ENCODE measurements at regions not wholly inside any gene's neighbourhood (a gene's known extent, or its start where the extent isn't known, plus 50 kb on each side); places are given as distances from the start of the nearest gene placed in this dataset.

GRCh38 chr6:21984135-21984534 is 312.7 kb downstream of the PRL start:
- H2BK5ac ChIP-seq (ENCODE audit: insufficient read length, low read length), result no peak overlapping the region
- 0 out of 2 replicates have a peak, but pooled peaks cover 3% of the 10 kb centered on the region for H3K4me1 ChIP-seq (ENCODE audit: insufficient read depth, low read length)
- H2BK20ac ChIP-seq (ENCODE audit: low read depth, low read length, poor library complexity, severe bottlenecking), result no peak overlapping the region
- H3K23ac ChIP-seq (ENCODE audit: insufficient read length, low read depth, low read length), result no peak overlapping the region
- Mint-ChIP-seq H3K27me3 (ENCODE audit: low read depth) (no peaks in the 10 kb centered on the region), H3K4me1 (peaks cover 6 to 11% of the 10 kb centered on the region in 2 experiments), H3K9me3 (peaks cover 9 to 12% of the 10 kb centered on the region in 2 experiments), H3K27ac (no peak overlapping the region), H3K4me3 (no peak overlapping the region), H3K36me3 (ENCODE audit: insufficient read depth in 1 of 3, low read depth in 3 of 3) (peaks cover 32 to 46% (median 41%) of the 10 kb centered on the region in 3 experiments)
- no peak overlapping the region for H2BK120ac ChIP-seq (ENCODE audit: low read depth, low read length, poor library complexity, severe bottlenecking)
- no peak overlapping the region for H3K56ac ChIP-seq (ENCODE audit: insufficient read length, low read depth, low read length)
- no peak overlapping the region for H2AFZ ChIP-seq (ENCODE audit: low read length)
- no peak overlapping the region for H3K4ac ChIP-seq (ENCODE audit: low read depth, low read length)
- no peaks in the 10 kb centered on the region for H3K23me2 ChIP-seq (ENCODE audit: insufficient read length, low read depth, low read length, poor library complexity, severe bottlenecking)
- no peak for DNase-seq
- H3K27me3 ChIP-seq (ENCODE audit: insufficient read depth, low read length), result no peaks in the 10 kb centered on the region
- H3K79me2 ChIP-seq (ENCODE audit: insufficient read depth, low read length), result no peaks in the 10 kb centered on the region
- H3K18ac ChIP-seq (ENCODE audit: insufficient read length, low read depth, low read length), result no peak overlapping the region
- no peak overlapping the region for H2AK5ac ChIP-seq (ENCODE audit: insufficient read length, low read length)
- no peaks in the 10 kb centered on the region for H4K20me1 ChIP-seq (ENCODE audit: control insufficient read depth, insufficient read depth, insufficient read length)
- peaks cover 8% of the 10 kb centered on the region for H3K9me3 ChIP-seq (ENCODE audit: control insufficient read depth, low read depth, low read length)
- H4K91ac ChIP-seq (ENCODE audit: insufficient read length, low read depth, low read length), result no peak overlapping the region
- no peak overlapping the region for H2BK12ac ChIP-seq (ENCODE audit: insufficient read length, low read depth, low read length)
- H4K5ac ChIP-seq (ENCODE audit: insufficient read length, low read depth, low read length), result no peak overlapping the region
- H3K27ac ChIP-seq (ENCODE audit: insufficient read length, low read depth, low read length), result no peak overlapping the region
- no peak overlapping the region for H3K9ac ChIP-seq (ENCODE audit: extremely low read depth, insufficient read length, low read length)
- no peak for TF ChIP-seq CTCF (conservative IDR thresholded peaks at IDR 0.05)
- WGBS (ENCODE audit: extremely low coverage, insufficient read length, low lambda C conversion rate), result no CpG with 5 or more reads among the region's 4 CpGs
- no peak overlapping the region for H4K8ac ChIP-seq (replicated peaks; ENCODE audit: insufficient read length, low read depth, low read length)
- no peak overlapping the region for H2BK15ac ChIP-seq (ENCODE audit: low read depth, low read length)
- no peak overlapping the region for H3K4me2 ChIP-seq (ENCODE audit: insufficient read depth, insufficient read length, low read length)
- no peak overlapping the region for H3K14ac ChIP-seq (ENCODE audit: insufficient read depth, low read length)
- H3K79me1 ChIP-seq (ENCODE audit: insufficient read depth, low read depth, low read length, poor library complexity, severe bottlenecking), result peaks cover 3% of the 10 kb centered on the region
- H3T11ph ChIP-seq (ENCODE audit: low read length), result no peak overlapping the region
